Ishikawa (cell line): ENCODE measurements at regions not wholly inside any gene's neighbourhood (a gene's known extent, or its start where the extent isn't known, plus 50 kb on each side); places are given as distances from the start of the nearest gene placed in this dataset.

ENCODE experiments used
- USF1 ChIP-seq: IDR thresholded peaks from 2 replicates; pipeline ENCODE4 v1.6.1; 2012
- TF ChIP-seq, protein P1 (sequence below): IDR thresholded peaks from 2 replicates; pipeline ENCODE4 v1.6.1; 2012; ENCODE audit warnings: low read depth, mild to moderate bottlenecking

DNA sequence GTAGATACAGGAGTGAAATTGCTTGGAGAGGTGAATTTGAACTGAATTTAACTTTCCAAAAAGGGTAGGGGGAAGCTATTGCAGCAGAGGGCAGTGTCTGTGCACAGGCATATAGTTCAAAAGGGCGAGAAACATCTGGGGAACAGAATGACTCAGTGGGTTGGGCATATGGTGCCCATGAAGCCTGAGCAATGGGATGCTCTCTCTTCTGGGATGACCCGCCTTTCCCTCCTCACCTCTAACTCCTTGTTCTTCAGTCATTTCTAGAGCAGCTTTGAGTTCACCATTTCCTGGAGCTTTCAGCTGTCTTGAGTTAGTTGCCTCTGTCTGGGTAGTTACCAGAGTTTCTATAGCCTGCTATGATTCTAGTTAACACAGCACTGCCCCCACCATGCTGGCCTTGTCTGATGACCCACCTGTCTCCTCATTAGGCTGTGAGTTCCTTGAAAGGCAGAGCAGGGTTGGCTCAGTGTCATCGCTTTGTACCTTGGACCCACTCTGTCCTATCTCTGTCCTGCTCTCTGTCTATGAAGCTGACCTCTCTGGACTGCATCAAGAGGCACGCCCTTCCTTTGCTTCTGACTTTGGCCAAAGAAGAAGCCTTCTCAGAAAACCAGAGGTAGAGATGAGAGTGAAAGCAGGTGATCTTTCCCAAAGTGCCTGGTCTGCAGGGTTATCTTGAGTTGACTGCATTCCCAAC lies 299.6 kb upstream of the KLF4 start:
- no peak for TF ChIP-seq USF1
- TF ChIP-seq, protein P1, sequence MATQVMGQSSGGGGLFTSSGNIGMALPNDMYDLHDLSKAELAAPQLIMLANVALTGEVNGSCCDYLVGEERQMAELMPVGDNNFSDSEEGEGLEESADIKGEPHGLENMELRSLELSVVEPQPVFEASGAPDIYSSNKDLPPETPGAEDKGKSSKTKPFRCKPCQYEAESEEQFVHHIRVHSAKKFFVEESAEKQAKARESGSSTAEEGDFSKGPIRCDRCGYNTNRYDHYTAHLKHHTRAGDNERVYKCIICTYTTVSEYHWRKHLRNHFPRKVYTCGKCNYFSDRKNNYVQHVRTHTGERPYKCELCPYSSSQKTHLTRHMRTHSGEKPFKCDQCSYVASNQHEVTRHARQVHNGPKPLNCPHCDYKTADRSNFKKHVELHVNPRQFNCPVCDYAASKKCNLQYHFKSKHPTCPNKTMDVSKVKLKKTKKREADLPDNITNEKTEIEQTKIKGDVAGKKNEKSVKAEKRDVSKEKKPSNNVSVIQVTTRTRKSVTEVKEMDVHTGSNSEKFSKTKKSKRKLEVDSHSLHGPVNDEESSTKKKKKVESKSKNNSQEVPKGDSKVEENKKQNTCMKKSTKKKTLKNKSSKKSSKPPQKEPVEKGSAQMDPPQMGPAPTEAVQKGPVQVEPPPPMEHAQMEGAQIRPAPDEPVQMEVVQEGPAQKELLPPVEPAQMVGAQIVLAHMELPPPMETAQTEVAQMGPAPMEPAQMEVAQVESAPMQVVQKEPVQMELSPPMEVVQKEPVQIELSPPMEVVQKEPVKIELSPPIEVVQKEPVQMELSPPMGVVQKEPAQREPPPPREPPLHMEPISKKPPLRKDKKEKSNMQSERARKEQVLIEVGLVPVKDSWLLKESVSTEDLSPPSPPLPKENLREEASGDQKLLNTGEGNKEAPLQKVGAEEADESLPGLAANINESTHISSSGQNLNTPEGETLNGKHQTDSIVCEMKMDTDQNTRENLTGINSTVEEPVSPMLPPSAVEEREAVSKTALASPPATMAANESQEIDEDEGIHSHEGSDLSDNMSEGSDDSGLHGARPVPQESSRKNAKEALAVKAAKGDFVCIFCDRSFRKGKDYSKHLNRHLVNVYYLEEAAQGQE, result no peak
